ENCODE measurements at regions not wholly inside any gene's neighbourhood (a gene's known extent, or its start where the extent isn't known, plus 50 kb on each side); places are given as distances from the start of the nearest gene placed in this dataset.

DNA sequence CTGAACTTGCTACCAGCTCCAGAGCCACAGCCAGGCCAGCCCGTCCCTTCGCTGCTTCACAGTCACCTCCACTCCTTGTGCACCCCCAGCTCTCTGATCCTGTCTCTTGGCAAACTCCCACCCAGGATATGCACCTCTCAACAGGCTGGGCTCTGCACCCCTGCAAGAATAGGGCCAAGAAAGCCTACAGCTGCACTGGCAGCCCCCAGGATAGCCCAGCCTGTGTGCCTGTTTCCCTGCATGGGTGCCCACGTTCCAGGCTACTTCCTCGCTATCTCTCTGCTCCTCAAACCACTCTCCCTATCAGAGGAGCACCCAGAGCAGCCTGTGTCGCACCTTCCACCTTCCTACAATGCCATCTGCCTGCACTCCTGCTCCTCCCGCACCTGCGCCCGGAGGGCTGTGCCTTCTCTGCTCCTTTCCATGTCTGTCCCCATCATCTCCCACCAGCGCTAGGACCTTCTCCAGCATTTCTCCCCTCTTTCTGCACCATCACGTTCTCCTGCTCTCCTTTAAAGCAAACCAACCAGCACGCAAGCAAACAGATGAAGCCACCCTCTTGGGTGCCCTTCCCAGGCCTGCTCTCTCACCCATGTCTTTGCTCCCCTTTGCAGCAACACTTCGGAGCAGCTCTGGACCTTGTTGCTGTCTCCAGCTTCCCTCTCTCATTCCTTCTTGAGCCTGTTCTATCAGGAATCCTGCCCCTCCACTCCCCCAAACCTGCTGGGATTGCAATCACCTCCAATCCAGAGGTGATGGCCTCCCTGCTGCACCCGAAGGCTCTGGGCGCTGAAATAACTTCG lies 313.2 kb upstream of the HS6ST1 start:
- Histone ChIP-seq H3K27me3 (ENCODE audit: insufficient read depth, low read length) (no peaks in the 10 kb centered on the region), H3K4me3 (ENCODE audit: low read length) (no peak overlapping the region)

DNA sequence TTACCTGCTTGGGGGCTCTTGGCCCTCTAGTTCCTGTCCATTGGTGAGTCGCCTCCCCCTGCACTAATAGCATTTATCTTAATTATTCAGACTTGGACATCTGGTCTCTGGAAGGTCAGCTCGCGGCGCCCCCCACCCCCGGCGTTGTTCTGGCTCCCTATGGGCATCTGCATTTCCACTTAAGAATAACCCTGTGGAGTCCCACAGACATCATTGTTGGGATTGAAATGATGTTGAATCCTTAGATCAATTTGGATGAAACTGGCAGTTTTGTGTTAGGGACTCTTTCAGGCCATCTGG lies 313.8 kb upstream of the HS6ST1 start:
- no peaks in the 10 kb centered on the region for H3K36me3 ChIP-seq (ENCODE audit: insufficient read depth, low read length)
- H3K9me3 ChIP-seq (ENCODE audit: low read length) = no peaks in the 10 kb centered on the region
- H3K4me1 ChIP-seq (ENCODE audit: insufficient read depth, low read length) = peaks cover 39% of the 10 kb centered on the region
- no peaks in the 10 kb centered on the region for H3K27me3 ChIP-seq (ENCODE audit: insufficient read depth, low read length)
- no peak overlapping the region for H3K4me3 ChIP-seq (ENCODE audit: low read length)
- no peak overlapping the region for H2AFZ ChIP-seq (ENCODE audit: low read depth, low read length)

More for the DNA sequence above, 313.2 kb upstream of the HS6ST1 start:
- H3K4me1 ChIP-seq (ENCODE audit: insufficient read depth, low read length) = peaks cover 34% of the 10 kb centered on the region
- no peaks in the 10 kb centered on the region for H3K36me3 ChIP-seq (ENCODE audit: insufficient read depth, low read length)
- H2AFZ ChIP-seq (ENCODE audit: low read depth, low read length) = no peak overlapping the region
- H3K9me3 ChIP-seq (ENCODE audit: low read length) = no peaks in the 10 kb centered on the region

DNA sequence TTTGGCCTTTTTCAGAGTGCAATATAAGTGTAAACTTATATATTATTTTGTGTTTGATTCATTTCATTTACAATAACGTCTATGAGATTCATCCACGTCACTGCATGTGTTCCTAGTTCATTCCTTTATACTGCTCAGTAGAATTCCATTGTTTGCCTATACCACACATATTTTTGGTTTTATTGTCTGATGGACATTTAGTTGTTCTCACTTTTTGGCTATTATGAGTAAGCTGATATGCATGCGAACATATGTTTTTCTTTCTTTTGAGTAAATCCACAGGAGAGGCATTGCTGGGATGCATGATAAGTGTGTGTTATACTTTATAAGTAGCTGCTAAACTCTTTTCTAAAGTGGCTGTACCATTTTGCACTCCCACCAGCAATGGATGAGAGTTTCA lies 314.8 kb upstream of the HS6ST1 start:
- no peaks in the 10 kb centered on the region for H3K9me3 ChIP-seq (ENCODE audit: low read length)
- H3K36me3 ChIP-seq (ENCODE audit: insufficient read depth, low read length) = no peaks in the 10 kb centered on the region
- H2AFZ ChIP-seq (ENCODE audit: low read depth, low read length) = no peak overlapping the region
- H3K4me3 ChIP-seq (ENCODE audit: low read length) = no peak overlapping the region
- no peaks in the 10 kb centered on the region for H3K27me3 ChIP-seq (ENCODE audit: insufficient read depth, low read length)
- H3K4me1 ChIP-seq (ENCODE audit: insufficient read depth, low read length) = peaks cover 50% of the 10 kb centered on the region

DNA sequence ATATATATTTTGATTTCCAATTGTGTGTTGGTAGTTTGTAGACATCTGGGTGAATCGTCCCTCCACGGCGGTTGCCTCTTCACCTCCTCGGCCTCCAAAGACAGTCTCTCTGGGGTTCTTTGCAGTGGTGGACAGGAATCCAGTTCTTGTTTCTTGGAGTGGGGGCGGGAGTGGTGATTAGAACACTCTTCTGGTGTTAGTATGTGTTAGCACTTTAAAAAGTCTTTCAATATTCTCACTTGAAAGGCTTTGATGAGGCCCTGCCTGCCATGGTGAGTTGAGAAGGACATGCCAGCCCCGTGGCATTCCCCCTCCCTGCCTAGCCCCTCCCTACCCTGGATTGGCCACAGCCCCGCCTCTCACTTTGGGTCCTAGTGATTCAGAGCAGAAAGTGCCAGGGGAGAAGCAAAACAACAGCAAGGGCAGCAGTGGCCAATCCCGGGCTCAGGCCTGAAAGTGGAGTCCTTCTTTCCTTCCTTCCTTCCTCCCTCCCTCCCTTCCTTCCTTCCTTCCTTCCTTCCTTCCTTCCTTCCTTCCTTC lies 316.8 kb upstream of the HS6ST1 start:
- Histone ChIP-seq H2AFZ (ENCODE audit: low read depth, low read length) (no peak overlapping the region), H3K4me3 (ENCODE audit: low read length) (no peak overlapping the region), H3K27me3 (ENCODE audit: insufficient read depth, low read length) (no peaks in the 10 kb centered on the region), H3K4me1 (ENCODE audit: insufficient read depth, low read length) (peaks cover 66% of the 10 kb centered on the region), H3K36me3 (ENCODE audit: insufficient read depth, low read length) (no peaks in the 10 kb centered on the region), H3K9me3 (ENCODE audit: low read length) (no peaks in the 10 kb centered on the region)

DNA sequence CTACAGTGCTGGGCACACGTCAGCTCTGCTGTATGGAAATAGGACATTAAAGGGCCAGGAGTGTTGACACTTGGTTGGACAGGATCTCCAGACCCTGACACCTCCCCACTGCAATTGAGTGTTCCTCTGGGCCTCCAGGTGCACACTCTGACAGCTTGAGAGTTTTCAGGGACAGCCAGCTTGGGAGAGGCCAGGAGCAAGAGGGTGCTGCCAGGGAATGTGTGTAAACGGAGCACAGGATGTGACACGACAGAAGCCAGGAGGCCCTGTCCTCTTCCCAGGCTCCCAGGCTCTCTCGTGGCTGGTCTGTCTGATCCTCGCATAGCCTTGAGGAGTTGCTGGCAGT lies 318.1 kb upstream of the HS6ST1 start:
- Histone ChIP-seq H3K4me3 (ENCODE audit: low read length) (no peak overlapping the region), H3K27me3 (ENCODE audit: insufficient read depth, low read length) (no peaks in the 10 kb centered on the region), H3K4me1 (ENCODE audit: insufficient read depth, low read length) (peaks cover 72% of the 10 kb centered on the region), H3K36me3 (ENCODE audit: insufficient read depth, low read length) (no peaks in the 10 kb centered on the region), H2AFZ (ENCODE audit: low read depth, low read length) (no peak overlapping the region), H3K9me3 (ENCODE audit: low read length) (no peaks in the 10 kb centered on the region)

DNA sequence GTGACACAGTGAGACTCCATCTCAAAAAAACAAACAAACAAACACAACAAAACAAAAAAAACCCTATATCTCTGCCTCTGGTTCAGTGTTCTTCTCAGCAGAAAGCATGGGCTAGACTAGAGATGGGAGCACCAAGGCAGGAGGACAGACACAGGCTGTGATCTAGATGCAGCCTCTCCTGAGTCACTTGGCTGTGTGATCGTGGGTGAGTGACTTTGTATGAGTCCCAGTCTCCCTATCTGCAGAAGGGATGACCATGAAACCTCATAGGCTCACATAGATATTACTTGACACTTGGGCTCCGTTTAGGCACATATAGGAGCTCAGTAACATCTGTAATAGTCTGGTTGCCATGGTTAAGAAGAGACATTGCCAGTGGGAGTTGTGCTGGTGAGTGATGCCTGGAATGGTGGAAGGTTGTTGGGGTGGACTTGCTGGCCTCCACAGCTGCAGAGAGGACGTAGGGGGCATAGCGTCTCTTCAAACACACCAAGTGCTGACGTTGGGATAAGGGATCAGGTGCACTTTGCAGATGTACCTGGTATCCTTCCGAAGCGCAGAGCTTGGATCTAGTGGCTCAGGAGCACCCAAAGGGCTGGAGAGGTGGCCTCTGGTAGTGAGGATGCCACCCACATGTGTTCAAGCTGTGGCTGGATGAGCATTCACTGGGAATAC lies 318.9 kb upstream of the HS6ST1 start:
- Histone ChIP-seq H3K4me1 (ENCODE audit: insufficient read depth, low read length) (peaks cover 70% of the 10 kb centered on the region), H3K9me3 (ENCODE audit: low read length) (no peaks in the 10 kb centered on the region), H3K36me3 (ENCODE audit: insufficient read depth, low read length) (no peaks in the 10 kb centered on the region), H3K27me3 (ENCODE audit: insufficient read depth, low read length) (no peaks in the 10 kb centered on the region), H2AFZ (ENCODE audit: low read depth, low read length) (no peak overlapping the region), H3K4me3 (ENCODE audit: low read length) (no peak overlapping the region)

DNA sequence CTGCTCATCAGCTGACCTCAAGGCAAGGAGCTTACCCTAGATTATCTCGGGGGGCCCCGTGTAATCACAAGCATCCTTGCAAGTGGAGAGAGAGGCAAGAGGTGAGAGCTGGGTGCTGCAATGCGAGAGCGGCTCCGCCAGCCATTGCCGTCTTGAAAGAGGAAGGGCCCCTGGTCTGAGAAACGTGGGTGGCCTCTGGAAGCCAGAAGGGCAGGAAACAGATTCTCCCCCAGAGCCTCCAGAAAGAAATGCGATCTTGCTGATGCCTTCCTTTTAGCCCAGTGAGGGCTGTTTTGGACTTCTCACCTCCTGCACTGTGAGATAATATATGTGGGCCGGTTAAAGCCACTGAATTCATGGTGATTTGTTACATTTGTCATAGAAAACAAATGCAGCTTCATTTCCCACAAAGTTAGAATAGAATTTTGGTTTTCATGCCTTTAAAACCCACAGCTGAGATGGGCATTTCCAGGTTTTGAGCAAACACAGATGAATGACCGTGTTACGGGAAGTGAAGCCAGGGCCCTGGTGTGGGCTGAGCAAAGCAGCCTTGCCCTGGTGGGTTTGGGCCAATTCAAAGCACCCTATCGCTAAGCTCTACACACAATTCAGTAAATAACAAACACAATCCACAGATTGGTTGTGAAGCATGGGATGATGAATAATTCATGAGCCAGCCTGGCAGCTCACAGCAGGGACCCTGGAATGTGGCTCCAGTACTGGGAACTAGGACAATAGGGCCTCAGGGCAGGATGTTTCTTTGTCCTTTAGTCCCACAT lies 319.9 kb upstream of the HS6ST1 start:
- no peaks in the 10 kb centered on the region for H3K27me3 ChIP-seq (ENCODE audit: insufficient read depth, low read length)
- H3K4me3 ChIP-seq (ENCODE audit: low read length) = no peak overlapping the region
- H3K9me3 ChIP-seq (ENCODE audit: low read length) = no peaks in the 10 kb centered on the region
- no peaks in the 10 kb centered on the region for H3K36me3 ChIP-seq (ENCODE audit: insufficient read depth, low read length)
- no peak overlapping the region for H2AFZ ChIP-seq (ENCODE audit: low read depth, low read length)
- peaks cover 70% of the 10 kb centered on the region for H3K4me1 ChIP-seq (ENCODE audit: insufficient read depth, low read length)

DNA sequence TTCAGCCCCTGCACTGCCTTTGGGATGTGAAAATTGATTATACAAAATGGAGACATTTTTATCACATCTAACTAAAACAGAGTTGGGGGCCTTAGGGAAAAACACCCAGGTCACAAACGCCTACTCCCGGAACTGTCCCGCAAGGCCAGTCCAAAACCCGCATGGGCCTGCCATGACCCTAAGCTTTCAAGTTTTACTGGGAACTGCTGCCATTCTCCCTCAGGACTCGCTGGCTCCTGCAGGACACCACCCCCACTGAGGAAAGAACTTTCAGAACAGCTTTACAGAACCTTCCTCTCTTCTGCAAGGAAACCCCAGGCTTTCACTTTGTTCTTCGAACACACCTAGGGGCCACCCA lies 320.4 kb upstream of the HS6ST1 start:
- peaks cover 72% of the 10 kb centered on the region for H3K4me1 ChIP-seq (ENCODE audit: insufficient read depth, low read length)
- no peak overlapping the region for H2AFZ ChIP-seq (ENCODE audit: low read depth, low read length)
- no peak overlapping the region for H3K4me3 ChIP-seq (ENCODE audit: low read length)
- H3K36me3 ChIP-seq (ENCODE audit: insufficient read depth, low read length) = no peaks in the 10 kb centered on the region
- no peaks in the 10 kb centered on the region for H3K27me3 ChIP-seq (ENCODE audit: insufficient read depth, low read length)
- no peaks in the 10 kb centered on the region for H3K9me3 ChIP-seq (ENCODE audit: low read length)

DNA sequence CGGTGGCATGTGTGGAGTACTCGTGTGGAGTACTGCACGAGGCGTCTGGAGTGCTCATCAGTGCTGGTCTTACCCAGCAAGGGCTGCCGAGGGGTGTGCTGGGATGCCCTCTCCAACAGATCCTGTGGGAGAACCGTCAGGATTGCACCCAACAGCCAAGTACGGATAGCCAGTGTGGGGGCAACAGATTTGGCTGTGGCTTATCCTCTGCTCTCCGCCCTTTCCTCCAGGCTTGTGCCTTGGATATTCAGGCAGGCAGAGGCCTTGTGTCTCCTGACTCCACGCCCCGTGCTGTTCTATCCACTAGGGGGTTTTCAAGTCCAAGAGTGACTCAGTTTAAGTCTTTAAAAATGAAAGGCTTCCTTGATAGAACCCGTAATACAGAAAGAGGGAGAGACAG lies 321.0 kb upstream of the HS6ST1 start:
- no peaks in the 10 kb centered on the region for H3K27me3 ChIP-seq (ENCODE audit: insufficient read depth, low read length)
- H3K4me1 ChIP-seq (ENCODE audit: insufficient read depth, low read length) = peaks cover 78% of the 10 kb centered on the region
- H3K9me3 ChIP-seq (ENCODE audit: low read length) = no peaks in the 10 kb centered on the region
- no peak overlapping the region for H2AFZ ChIP-seq (ENCODE audit: low read depth, low read length)
- H3K4me3 ChIP-seq (ENCODE audit: low read length) = no peak overlapping the region
- no peaks in the 10 kb centered on the region for H3K36me3 ChIP-seq (ENCODE audit: insufficient read depth, low read length)

DNA sequence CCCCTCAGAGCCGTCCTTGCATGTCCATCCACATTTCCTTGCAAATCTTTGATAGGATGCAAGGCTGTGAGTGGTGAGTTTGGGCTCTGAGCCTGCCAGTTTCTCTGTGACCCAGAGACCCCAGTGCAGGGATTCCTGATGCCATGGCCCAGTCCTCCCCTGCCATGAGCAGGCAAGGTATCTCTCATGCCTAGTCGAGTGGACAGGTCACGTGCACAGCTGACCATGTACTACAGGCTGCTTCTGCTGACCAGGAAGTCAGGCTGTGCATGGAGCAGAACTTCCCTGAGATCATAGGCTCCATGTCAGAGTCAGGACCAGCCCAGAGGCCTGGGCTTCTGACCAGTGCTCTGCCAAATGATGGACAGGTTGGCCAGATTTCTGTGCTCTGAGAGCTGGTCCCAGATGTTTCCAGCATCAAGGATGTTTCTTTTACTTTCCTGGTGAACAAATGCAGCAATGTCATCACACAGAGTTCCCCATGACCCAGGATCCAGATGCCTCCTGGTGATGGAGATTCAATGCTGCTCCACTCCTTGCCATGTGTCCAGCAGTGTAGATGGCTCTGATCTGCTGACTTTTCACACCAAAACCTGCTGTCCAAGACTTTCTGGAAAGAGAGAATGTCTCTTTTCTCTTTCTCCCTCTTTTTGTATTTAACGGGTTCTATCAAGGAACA lies 321.6 kb upstream of the HS6ST1 start:
- Histone ChIP-seq H3K4me3 (ENCODE audit: low read length) (no peak overlapping the region), H2AFZ (ENCODE audit: low read depth, low read length) (no peak overlapping the region), H3K36me3 (ENCODE audit: insufficient read depth, low read length) (no peaks in the 10 kb centered on the region), H3K27me3 (ENCODE audit: insufficient read depth, low read length) (no peaks in the 10 kb centered on the region), H3K4me1 (ENCODE audit: insufficient read depth, low read length) (peaks cover 84% of the 10 kb centered on the region), H3K9me3 (ENCODE audit: low read length) (no peaks in the 10 kb centered on the region)

DNA sequence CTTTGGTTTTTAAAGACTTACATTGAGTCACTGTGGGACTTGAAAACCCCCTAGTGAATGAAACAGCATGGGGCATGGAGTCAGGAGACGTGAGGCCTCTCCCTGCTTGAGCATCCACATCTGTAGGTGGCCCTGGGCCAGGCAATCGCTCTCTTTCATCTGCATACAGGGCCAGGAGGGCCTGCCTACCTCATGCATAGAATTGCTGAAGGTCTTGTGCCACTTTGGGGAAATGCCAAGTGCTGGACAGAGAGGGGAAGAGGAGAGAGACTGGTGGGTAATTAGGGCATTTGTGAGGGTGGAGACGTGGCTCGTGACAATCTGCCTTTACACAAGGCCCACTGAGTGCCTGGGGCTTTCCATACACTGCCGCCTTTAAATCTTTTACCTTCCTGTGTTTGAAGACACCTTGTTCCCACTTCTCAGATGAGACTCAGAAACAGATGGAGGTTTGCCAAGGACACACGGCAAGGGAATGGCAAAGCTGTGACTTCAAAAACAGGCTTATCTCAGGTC lies 322.2 kb upstream of the HS6ST1 start:
- no peak overlapping the region for H3K4me3 ChIP-seq (ENCODE audit: low read length)
- H3K27me3 ChIP-seq (ENCODE audit: insufficient read depth, low read length) = no peaks in the 10 kb centered on the region
- no peak overlapping the region for H2AFZ ChIP-seq (ENCODE audit: low read depth, low read length)
- H3K4me1 ChIP-seq (ENCODE audit: insufficient read depth, low read length) = peaks cover 90% of the 10 kb centered on the region
- no peaks in the 10 kb centered on the region for H3K9me3 ChIP-seq (ENCODE audit: low read length)
- no peaks in the 10 kb centered on the region for H3K36me3 ChIP-seq (ENCODE audit: insufficient read depth, low read length)

DNA sequence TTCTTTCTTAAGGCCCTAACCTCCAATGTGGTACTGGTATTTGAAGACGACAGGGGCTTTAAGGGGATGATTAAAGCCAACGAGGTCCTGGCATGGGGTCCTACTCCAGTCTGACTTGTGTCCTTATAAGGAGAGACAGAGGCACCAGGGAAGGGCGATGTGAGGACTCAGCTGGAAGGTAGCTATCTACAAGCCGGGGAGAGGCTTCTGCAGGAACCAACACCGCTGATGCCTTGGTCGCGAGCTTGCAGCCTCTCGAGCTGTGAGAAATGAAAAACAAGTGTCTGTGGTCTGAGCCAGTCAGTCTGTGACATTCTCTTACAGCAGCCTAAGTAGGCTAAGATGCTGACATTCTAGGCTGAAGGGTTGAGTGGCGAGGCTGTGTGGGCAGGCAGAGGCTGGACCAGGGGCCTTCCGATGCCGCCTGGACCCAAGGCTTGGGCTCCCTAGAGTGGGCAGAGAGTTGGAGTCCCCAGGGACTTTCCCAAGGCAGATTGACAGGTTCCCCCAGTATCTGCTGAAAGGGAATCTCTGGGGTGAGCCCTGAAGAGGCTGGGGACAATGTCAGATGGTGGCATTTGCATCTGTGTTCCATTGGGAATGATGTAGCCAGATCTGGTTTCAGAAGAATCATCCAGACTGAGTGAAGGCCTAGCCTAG lies 322.9 kb upstream of the HS6ST1 start:
- H3K9me3 ChIP-seq (ENCODE audit: low read length) = no peaks in the 10 kb centered on the region
- H2AFZ ChIP-seq (ENCODE audit: low read depth, low read length) = no peak overlapping the region
- H3K36me3 ChIP-seq (ENCODE audit: insufficient read depth, low read length) = no peaks in the 10 kb centered on the region
- peaks cover 87% of the 10 kb centered on the region for H3K4me1 ChIP-seq (ENCODE audit: insufficient read depth, low read length)
- H3K4me3 ChIP-seq (ENCODE audit: low read length) = no peak overlapping the region
- H3K27me3 ChIP-seq (ENCODE audit: insufficient read depth, low read length) = no peaks in the 10 kb centered on the region
